ENCODE measurements at regions not wholly inside any gene's neighbourhood (a gene's known extent, or its start where the extent isn't known, plus 50 kb on each side); places are given as distances from the start of the nearest gene placed in this dataset.

GRCh38 chr7:91358303-91358702 is 94.1 kb downstream of the FZD1 start:
- TF ChIP-seq, protein P1, sequence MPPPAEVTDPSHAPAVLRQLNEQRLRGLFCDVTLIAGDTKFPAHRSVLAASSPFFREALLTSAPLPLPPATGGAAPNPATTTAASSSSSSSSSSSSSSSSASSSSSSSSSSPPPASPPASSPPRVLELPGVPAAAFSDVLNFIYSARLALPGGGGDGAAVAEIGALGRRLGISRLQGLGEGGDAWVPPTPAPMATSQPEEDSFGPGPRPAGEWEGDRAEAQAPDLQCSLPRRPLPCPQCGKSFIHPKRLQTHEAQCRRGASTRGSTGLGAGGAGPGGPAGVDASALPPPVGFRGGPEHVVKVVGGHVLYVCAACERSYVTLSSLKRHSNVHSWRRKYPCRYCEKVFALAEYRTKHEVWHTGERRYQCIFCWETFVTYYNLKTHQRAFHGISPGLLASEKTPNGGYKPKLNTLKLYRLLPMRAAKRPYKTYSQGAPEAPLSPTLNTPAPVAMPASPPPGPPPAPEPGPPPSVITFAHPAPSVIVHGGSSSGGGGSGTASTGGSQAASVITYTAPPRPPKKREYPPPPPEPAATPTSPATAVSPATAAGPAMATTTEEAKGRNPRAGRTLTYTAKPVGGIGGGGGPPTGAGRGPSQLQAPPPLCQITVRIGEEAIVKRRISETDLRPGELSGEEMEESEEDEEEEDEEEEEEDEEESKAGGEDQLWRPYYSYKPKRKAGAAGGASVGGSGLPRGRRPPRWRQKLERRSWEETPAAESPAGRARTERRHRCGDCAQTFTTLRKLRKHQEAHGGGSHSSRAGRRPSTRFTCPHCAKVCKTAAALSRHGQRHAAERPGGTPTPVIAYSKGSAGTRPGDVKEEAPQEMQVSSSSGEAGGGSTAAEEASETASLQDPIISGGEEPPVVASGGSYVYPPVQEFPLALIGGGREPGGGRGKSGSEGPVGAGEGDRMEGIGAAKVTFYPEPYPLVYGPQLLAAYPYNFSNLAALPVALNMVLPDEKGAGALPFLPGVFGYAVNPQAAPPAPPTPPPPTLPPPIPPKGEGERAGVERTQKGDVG (CRISPR knock-in tag; IDR thresholded peaks at IDR 0.05), result no peak
- TF ChIP-seq, protein P2, sequence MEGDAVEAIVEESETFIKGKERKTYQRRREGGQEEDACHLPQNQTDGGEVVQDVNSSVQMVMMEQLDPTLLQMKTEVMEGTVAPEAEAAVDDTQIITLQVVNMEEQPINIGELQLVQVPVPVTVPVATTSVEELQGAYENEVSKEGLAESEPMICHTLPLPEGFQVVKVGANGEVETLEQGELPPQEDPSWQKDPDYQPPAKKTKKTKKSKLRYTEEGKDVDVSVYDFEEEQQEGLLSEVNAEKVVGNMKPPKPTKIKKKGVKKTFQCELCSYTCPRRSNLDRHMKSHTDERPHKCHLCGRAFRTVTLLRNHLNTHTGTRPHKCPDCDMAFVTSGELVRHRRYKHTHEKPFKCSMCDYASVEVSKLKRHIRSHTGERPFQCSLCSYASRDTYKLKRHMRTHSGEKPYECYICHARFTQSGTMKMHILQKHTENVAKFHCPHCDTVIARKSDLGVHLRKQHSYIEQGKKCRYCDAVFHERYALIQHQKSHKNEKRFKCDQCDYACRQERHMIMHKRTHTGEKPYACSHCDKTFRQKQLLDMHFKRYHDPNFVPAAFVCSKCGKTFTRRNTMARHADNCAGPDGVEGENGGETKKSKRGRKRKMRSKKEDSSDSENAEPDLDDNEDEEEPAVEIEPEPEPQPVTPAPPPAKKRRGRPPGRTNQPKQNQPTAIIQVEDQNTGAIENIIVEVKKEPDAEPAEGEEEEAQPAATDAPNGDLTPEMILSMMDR (IDR thresholded peaks at IDR 0.05 in 2 of 3, conservative IDR thresholded peaks at IDR 0.05 in 1 of 3; ENCODE audit: control insufficient read depth in 2 of 3, extremely low read depth in 1 of 3, insufficient read depth in 1 of 3, low read depth in 3 of 3, low read length in 3 of 3), result no peak
- no peak for TF ChIP-seq ZNF217 (IDR thresholded peaks at IDR 0.05)
